ENCODE measurements at regions not wholly inside any gene's neighbourhood (a gene's known extent, or its start where the extent isn't known, plus 50 kb on each side); places are given as distances from the start of the nearest gene placed in this dataset.

GRCh38 chr2:59021786-59022185, 780.7 kb upstream of the FANCL start:
- Histone ChIP-seq H3K27me3 (no peaks in the 10 kb centered on the region), H3K27ac (no peak overlapping the region), H3K9me3 (ENCODE audit: low read depth) (no peaks in the 10 kb centered on the region), H3K36me3 (no peaks in the 10 kb centered on the region), H3K4me3 (no peak overlapping the region), H3K4me1 (ENCODE audit: low read depth) (no peaks in the 10 kb centered on the region)
- TF ChIP-seq CTCF (IDR thresholded peaks at IDR 0.05; ENCODE audit: low read depth, low read length) = no peak
- no peak for DNase-seq (ENCODE audit: low read depth in 1 of 2, low spot score in 1 of 2)

- H3K4me1 ChIP-seq (ENCODE audit: low read depth) = no peaks in the 10 kb centered on the region
- DNase-seq (ENCODE audit: low read depth in 1 of 2, low spot score in 1 of 2) = no peak
- H3K27me3 ChIP-seq = no peaks in the 10 kb centered on the region
- no peak overlapping the region for H3K4me3 ChIP-seq
- H3K27ac ChIP-seq = no peak overlapping the region
- H3K36me3 ChIP-seq = no peaks in the 10 kb centered on the region
- H3K9me3 ChIP-seq (ENCODE audit: low read depth) = no peaks in the 10 kb centered on the region
- no peak for TF ChIP-seq CTCF (IDR thresholded peaks at IDR 0.05; ENCODE audit: low read depth, low read length)
Observed at GRCh38 chr2:59019566-59020159, 778.5 kb upstream of the FANCL start.

GRCh38 chr2:59018737-59019136, 777.6 kb upstream of the FANCL start:
- no peaks in the 10 kb centered on the region for H3K9me3 ChIP-seq (ENCODE audit: low read depth)
- no peaks in the 10 kb centered on the region for H3K4me1 ChIP-seq (ENCODE audit: low read depth)
- H3K36me3 ChIP-seq = no peaks in the 10 kb centered on the region
- TF ChIP-seq CTCF (IDR thresholded peaks at IDR 0.05; ENCODE audit: low read depth, low read length) = no peak
- H3K27me3 ChIP-seq = no peaks in the 10 kb centered on the region
- no peak overlapping the region for H3K4me3 ChIP-seq
- H3K27ac ChIP-seq = no peak overlapping the region
- DNase-seq (ENCODE audit: low read depth in 1 of 2, low spot score in 1 of 2) = no peak

GRCh38 chr2:59015027-59015426, 773.9 kb upstream of the FANCL start:
- Histone ChIP-seq H3K9me3 (ENCODE audit: low read depth) (no peaks in the 10 kb centered on the region), H3K4me1 (ENCODE audit: low read depth) (no peaks in the 10 kb centered on the region), H3K27me3 (no peaks in the 10 kb centered on the region), H3K4me3 (no peak overlapping the region), H3K36me3 (no peaks in the 10 kb centered on the region), H3K27ac (no peak overlapping the region)
- TF ChIP-seq CTCF (IDR thresholded peaks at IDR 0.05; ENCODE audit: low read depth, low read length) = no peak
- no peak for DNase-seq (ENCODE audit: low read depth in 1 of 2, low spot score in 1 of 2)

- Histone ChIP-seq H3K9me3 (ENCODE audit: low read depth) (no peaks in the 10 kb centered on the region), H3K4me3 (no peak overlapping the region), H3K4me1 (ENCODE audit: low read depth) (no peaks in the 10 kb centered on the region), H3K27me3 (no peaks in the 10 kb centered on the region), H3K36me3 (no peaks in the 10 kb centered on the region), H3K27ac (no peak overlapping the region)
- TF ChIP-seq CTCF (IDR thresholded peaks at IDR 0.05; ENCODE audit: low read depth, low read length) = no peak
- DNase-seq (ENCODE audit: low read depth in 1 of 2, low spot score in 1 of 2) = no peak
Observed at GRCh38 chr2:59012971-59013370, 771.8 kb upstream of the FANCL start.

GRCh38 chr2:59012234-59012633, 771.1 kb upstream of the FANCL start:
- H3K4me3 ChIP-seq = no peak overlapping the region
- H3K36me3 ChIP-seq = no peaks in the 10 kb centered on the region
- no peak for DNase-seq (ENCODE audit: low read depth in 1 of 2, low spot score in 1 of 2)
- TF ChIP-seq CTCF (IDR thresholded peaks at IDR 0.05; ENCODE audit: low read depth, low read length) = no peak
- no peaks in the 10 kb centered on the region for H3K27me3 ChIP-seq
- H3K27ac ChIP-seq = no peak overlapping the region
- no peaks in the 10 kb centered on the region for H3K4me1 ChIP-seq (ENCODE audit: low read depth)
- no peaks in the 10 kb centered on the region for H3K9me3 ChIP-seq (ENCODE audit: low read depth)
